Coronary artery (tissue), 2 donors: ENCODE measurements at regions not wholly inside any gene's neighbourhood (a gene's known extent, or its start where the extent isn't known, plus 50 kb on each side); places are given as distances from the start of the nearest gene placed in this dataset.
A peak's percentile ranks its signal among the peaks of the same experiment; 100 is the strongest.

Experiments
- DNase-seq: peaks from one replicate; pipeline ENCODE4 v3.0.0-alpha.2; 2017; ENCODE audit warnings: low spot score
- H3K27ac ChIP-seq, 2 donors: fragments of 200-600 bp; sonication (generic); one replicate each; pipeline ENCODE4 v1.5.1; 2016 to 2019
- H3K4me3 ChIP-seq: fragments of 200-600 bp; sonication (generic); 2 replicates; pipeline ENCODE4 v1.5.1; 2016; ENCODE audit warnings: mild to moderate bottlenecking, moderate library complexity
- TF ChIP-seq, protein P1 (sequence below): fragments of 200-600 bp; sonication (generic); IDR thresholded peaks from one replicate; pipeline ENCODE4 v1.5.1; 2019; ENCODE audit warnings: antibody characterized with exemption

DNA sequence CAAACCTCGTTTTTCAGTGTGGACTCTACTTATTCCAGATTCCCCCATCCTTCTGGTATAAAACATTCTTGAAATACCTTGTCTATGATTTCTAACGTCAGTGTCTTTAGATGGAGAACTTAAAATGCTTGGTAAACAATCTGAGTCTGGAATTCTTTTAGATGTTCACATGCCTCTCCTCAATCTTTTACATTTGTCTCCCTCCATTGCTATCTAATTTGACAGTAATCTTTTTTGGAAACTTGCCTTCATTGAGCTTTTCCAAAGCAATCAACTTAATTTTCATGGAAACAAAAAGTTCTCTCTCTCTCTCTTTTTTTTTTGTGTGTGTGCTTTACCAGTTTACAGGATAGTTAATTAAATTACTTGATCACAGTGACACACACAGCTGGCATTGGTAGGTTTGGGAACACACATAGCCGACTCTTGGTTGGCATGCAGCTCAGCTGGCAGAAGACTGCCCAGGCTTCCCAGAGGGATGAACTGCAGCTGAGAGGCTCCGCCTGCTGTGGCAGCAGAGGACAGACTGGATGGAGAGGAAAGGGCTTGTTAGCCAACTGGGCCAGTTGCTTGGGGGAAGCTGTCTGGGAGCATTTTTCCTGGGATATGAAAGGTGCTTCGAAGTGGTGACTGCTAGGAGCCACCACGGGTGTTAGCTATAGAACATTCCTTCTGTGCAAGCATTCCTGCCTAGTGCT is 271.3 kb downstream of the ZSWIM6 start:
- TF ChIP-seq, protein P1, sequence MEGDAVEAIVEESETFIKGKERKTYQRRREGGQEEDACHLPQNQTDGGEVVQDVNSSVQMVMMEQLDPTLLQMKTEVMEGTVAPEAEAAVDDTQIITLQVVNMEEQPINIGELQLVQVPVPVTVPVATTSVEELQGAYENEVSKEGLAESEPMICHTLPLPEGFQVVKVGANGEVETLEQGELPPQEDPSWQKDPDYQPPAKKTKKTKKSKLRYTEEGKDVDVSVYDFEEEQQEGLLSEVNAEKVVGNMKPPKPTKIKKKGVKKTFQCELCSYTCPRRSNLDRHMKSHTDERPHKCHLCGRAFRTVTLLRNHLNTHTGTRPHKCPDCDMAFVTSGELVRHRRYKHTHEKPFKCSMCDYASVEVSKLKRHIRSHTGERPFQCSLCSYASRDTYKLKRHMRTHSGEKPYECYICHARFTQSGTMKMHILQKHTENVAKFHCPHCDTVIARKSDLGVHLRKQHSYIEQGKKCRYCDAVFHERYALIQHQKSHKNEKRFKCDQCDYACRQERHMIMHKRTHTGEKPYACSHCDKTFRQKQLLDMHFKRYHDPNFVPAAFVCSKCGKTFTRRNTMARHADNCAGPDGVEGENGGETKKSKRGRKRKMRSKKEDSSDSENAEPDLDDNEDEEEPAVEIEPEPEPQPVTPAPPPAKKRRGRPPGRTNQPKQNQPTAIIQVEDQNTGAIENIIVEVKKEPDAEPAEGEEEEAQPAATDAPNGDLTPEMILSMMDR = peak; percentile 12
- DNase-seq = no peak
- H3K4me3 ChIP-seq = no peak overlapping the region
- no peak overlapping the region for H3K27ac ChIP-seq

DNA sequence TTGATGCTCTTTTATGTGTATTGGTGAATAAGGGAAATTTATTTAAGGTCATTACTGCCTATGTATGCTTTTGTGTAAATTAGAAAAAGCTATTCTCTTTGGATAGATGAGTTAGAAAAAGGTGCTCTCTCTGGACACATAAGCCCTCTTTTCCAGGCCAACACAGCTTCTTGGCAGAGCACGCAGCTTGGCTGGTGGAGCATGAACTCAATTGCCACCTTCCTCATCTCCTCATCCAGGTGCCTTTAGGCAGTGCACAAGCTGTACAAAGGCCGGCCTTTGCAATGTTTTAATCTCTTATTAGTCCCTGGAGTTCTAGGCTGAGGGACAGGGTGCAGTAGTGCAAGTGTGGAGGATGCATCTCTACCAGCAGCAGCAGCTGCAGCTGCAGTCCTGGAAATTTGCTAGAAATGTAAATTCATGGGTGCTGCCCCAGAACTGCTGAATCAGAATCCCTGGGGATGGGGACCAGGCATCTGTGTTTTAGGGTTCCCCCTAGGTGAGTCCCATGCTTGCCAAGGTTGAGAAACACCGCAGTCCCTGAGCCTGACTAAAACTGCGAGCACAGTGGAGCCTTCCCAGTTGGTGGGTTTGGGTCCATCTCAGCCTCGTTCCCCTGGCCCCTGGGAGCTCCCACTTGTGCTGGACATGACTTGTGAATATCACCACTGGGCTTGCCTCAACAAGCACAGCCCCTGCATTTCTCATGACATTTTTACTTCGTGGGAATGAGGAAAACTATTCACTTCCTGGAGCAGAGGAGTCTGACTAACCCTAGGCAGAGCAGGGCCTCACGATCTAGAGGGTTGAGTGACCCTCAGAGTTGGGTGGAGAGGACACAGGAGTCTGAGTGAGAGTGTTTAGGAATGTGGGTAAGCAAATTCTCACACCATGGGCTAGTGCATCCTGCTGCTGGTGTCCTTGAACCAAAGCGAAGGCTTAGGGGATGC is 272.3 kb downstream of the ZSWIM6 start:
- DNase-seq = no peak
- Histone ChIP-seq H3K27ac (no peak overlapping the region), H3K4me3 (no peak overlapping the region)
- TF ChIP-seq, protein P1 = no peak

DNA sequence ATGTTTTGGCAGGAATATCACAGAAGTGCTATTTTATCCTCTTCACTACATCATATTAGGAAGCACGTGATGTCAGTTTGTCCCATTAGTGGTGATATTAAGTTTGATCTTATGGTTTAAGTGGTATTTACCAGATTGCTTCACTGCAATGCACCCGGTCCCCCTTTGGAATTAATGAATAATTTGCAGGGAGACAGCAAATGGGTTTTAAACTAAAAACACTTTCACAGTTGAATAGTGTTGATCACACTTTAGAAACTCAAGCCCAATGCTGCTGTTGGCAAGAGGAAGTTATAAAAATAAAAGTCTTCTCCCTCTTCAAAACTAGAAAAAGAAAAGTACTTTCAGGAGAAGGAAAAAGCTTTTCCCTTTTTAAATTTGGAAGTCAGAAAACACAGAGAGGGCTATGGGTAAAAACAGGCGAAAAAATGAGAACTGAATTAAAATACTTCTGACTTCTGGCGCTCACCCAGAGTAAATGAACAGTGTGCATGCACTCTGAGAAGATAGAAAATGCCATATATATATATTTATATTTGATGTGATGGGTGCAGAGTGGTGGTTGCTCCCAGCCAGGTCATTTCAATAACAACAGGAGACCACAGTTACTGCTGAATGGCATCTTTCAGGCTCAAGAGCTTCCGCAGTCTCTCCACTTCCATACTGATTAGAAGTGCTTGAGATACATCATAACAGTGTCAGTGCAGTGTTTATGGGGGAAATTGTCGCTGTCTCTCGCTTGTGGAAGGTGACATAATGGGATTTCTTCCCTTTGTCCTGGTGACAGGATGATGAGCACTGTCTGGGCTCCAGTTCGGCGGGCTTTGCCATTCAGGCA is 278.0 kb downstream of the ZSWIM6 start:
- Histone ChIP-seq H3K27ac (no peak overlapping the region), H3K4me3 (no peak overlapping the region)
- no peak for DNase-seq
- TF ChIP-seq, protein P1 = no peak

DNA sequence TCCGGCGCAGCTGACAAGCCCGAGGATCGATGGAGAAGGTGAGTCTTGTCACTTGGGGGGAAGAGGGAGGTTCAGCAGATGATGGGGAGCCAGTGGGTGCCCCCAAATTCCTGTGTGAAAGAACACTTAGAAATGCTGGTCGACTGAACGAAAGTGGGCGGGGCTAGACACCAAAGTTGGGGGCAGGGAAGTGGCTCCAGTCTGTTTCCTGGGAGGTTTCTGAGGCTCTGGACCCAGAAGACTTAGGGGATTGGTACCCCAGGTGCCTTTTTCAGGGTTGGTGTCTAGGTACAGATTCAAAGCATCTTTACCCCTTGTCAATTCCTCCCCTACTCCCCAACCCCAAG is 278.6 kb downstream of the ZSWIM6 start:
- TF ChIP-seq, protein P1 = no peak
- Histone ChIP-seq H3K4me3 (no peak overlapping the region), H3K27ac (no peak overlapping the region)
- no peak for DNase-seq

DNA sequence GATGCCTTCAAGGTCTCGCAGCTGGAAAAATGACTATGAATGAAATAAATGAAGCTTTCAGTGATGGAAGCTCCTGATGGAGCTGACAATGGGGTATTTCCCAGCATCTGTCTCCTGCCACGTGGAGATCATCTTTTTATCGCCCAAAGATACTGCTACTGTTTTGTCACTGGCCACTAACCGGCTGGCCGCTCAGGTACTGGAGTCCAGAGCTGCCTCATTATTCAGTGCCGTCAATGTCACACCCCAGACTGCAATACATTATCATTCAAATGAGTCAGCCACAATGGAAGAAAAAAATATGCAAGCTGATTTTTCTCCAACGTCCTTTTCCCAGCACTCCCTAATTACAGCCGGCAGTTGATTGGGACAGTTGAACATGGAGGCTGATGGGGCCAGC is 280.4 kb downstream of the ZSWIM6 start:
- H3K27ac ChIP-seq = no peak overlapping the region
- TF ChIP-seq, protein P1 = no peak
- no peak overlapping the region for H3K4me3 ChIP-seq

DNA sequence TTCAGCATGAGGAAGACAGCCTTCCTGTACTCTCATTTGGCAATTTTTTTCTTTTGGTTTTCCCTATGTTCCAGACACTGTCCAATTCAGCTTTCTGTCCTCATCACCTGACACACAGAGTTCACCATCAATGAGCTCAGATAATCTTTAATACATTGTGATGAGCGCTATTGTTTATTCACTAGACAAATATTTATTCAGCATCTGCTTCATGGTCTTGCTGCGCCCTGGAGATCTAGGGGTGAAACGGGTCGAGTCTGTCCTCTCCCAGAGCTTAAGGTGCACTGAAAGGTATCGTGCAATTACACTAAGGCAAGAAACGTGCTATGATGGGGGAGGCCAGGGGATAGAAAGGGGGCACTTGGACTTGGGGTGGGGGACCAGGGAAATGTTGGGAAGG is 281.6 kb downstream of the ZSWIM6 start:
- Histone ChIP-seq H3K4me3 (no peak overlapping the region), H3K27ac (no peak overlapping the region)
- no peak for DNase-seq
- TF ChIP-seq, protein P1 = no peak

More for the DNA sequence above, 280.4 kb downstream of the ZSWIM6 start:
- DNase-seq = no peak
